ENCODE measurements at regions not wholly inside any gene's neighbourhood (a gene's known extent, or its start where the extent isn't known, plus 50 kb on each side); places are given as distances from the start of the nearest gene placed in this dataset.
"Not testable (repeated sequence)": the region's sequence is repeated elsewhere in the genome, so short reads cannot be mapped to it uniquely, and the experiment has no call there.

- no peak overlapping the region for H3K27ac Mint-ChIP-seq (ENCODE audit: unreplicated experiment)
- no peak for DNase-seq
- no peaks in the 10 kb centered on the region for H3K36me3 Mint-ChIP-seq (ENCODE audit: insufficient read depth, unreplicated experiment)
- intact Hi-C loops (cut with micrococcal nuclease; ENCODE audit: unreplicated experiment) = no loop called here
- TF ChIP-seq CTCF (IDR thresholded peaks at IDR 0.05; ENCODE audit: unreplicated experiment) = no peak
- no peak overlapping the region for H3K4me3 Mint-ChIP-seq (ENCODE audit: low read depth, unreplicated experiment)
- no peaks in the 10 kb centered on the region for H3K27me3 Mint-ChIP-seq (ENCODE audit: unreplicated experiment)
- no TSS peak for BruUV-seq (replicated peaks)
- H3K4me1 Mint-ChIP-seq (ENCODE audit: low read depth, unreplicated experiment) = peaks cover 7% of the 10 kb centered on the region
- H3K9me3 Mint-ChIP-seq (ENCODE audit: low read depth, unreplicated experiment) = no peaks in the 10 kb centered on the region
- CTCF ChIA-PET = no interaction called here
Measured at GRCh38 chr11:101797335-101797734, 117.5 kb upstream of the CEP126 start.

GRCh38 chr11:101792814-101793213 lies 122.0 kb upstream of the CEP126 start:
- no peak for DNase-seq
- intact Hi-C loops (cut with micrococcal nuclease; ENCODE audit: unreplicated experiment) = no loop called here
- Mint-ChIP-seq H3K4me1 (ENCODE audit: low read depth, unreplicated experiment) (peaks cover 7% of the 10 kb centered on the region), H3K4me3 (ENCODE audit: low read depth, unreplicated experiment) (no peak overlapping the region), H3K9me3 (ENCODE audit: low read depth, unreplicated experiment) (peaks cover 3% of the 10 kb centered on the region), H3K36me3 (ENCODE audit: insufficient read depth, unreplicated experiment) (no peaks in the 10 kb centered on the region), H3K27me3 (ENCODE audit: unreplicated experiment) (no peaks in the 10 kb centered on the region), H3K27ac (ENCODE audit: unreplicated experiment) (no peak overlapping the region)
- TF ChIP-seq CTCF (IDR thresholded peaks at IDR 0.05; ENCODE audit: unreplicated experiment) = no peak
- CTCF ChIA-PET = no interaction called here
- BruUV-seq (replicated peaks) = no TSS peak

DNA sequence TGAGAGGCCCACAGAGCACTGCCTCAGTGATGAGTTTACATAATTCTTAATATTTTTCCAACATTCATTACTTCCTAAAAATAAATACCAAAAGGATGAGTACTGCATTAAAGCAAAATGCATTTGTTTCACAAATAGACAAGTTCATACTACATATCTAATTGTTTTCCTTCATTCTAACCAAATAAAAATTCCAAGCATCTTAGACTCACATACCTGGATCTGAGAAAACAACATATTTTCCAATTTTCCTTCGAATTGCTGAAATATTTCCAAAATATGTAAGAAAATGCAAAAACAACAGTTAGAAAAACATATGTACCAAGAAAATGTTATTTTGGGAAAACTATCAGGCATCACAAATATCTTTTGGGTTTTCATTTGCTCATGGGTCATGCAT lies 127.9 kb upstream of the CEP126 start:
- peaks cover 8% of the 10 kb centered on the region for H3K9me3 Mint-ChIP-seq (ENCODE audit: low read depth, unreplicated experiment)
- no peaks in the 10 kb centered on the region for H3K36me3 Mint-ChIP-seq (ENCODE audit: insufficient read depth, unreplicated experiment)
- BruUV-seq (replicated peaks) = no TSS peak
- TF ChIP-seq CTCF (IDR thresholded peaks at IDR 0.05; ENCODE audit: unreplicated experiment) = no peak
- no peak overlapping the region for H3K27ac Mint-ChIP-seq (ENCODE audit: unreplicated experiment)
- DNase-seq = no peak
- intact Hi-C loops (cut with micrococcal nuclease; ENCODE audit: unreplicated experiment) = no loop called here
- no peaks in the 10 kb centered on the region for H3K27me3 Mint-ChIP-seq (ENCODE audit: unreplicated experiment)
- CTCF ChIA-PET = no interaction called here
- no peak overlapping the region for H3K4me3 Mint-ChIP-seq (ENCODE audit: low read depth, unreplicated experiment)
- H3K4me1 Mint-ChIP-seq (ENCODE audit: low read depth, unreplicated experiment) = no peaks in the 10 kb centered on the region

- no peak for TF ChIP-seq CTCF (IDR thresholded peaks at IDR 0.05; ENCODE audit: unreplicated experiment)
- H3K4me1 Mint-ChIP-seq (ENCODE audit: low read depth, unreplicated experiment) = no peaks in the 10 kb centered on the region
- intact Hi-C loops (cut with micrococcal nuclease; ENCODE audit: unreplicated experiment) = no loop called here
- no TSS peak for BruUV-seq (replicated peaks)
- H3K27me3 Mint-ChIP-seq (ENCODE audit: unreplicated experiment) = no peaks in the 10 kb centered on the region
- CTCF ChIA-PET = no interaction called here
- no peak overlapping the region for H3K27ac Mint-ChIP-seq (ENCODE audit: unreplicated experiment)
- DNase-seq = no peak
- no peaks in the 10 kb centered on the region for H3K36me3 Mint-ChIP-seq (ENCODE audit: insufficient read depth, unreplicated experiment)
- no peak overlapping the region for H3K4me3 Mint-ChIP-seq (ENCODE audit: low read depth, unreplicated experiment)
- H3K9me3 Mint-ChIP-seq (ENCODE audit: low read depth, unreplicated experiment) = peaks cover 8% of the 10 kb centered on the region
Measured at GRCh38 chr11:101786421-101786820, 128.4 kb upstream of the CEP126 start.

GRCh38 chr11:101779167-101779566 lies 135.6 kb upstream of the CEP126 start:
- H3K27me3 Mint-ChIP-seq (ENCODE audit: unreplicated experiment); CTCF ChIA-PET; intact Hi-C loops (cut with micrococcal nuclease; ENCODE audit: unreplicated experiment); H3K4me3 Mint-ChIP-seq (ENCODE audit: low read depth, unreplicated experiment); BruUV-seq (replicated peaks); H3K27ac Mint-ChIP-seq (ENCODE audit: unreplicated experiment); H3K4me1 Mint-ChIP-seq (ENCODE audit: low read depth, unreplicated experiment); H3K36me3 Mint-ChIP-seq (ENCODE audit: insufficient read depth, unreplicated experiment); H3K9me3 Mint-ChIP-seq (ENCODE audit: low read depth, unreplicated experiment); DNase-seq: not testable (repeated sequence)

All from Calu3 (cell line).